HepG2 (cell line): ENCODE measurements at regions not wholly inside any gene's neighbourhood (a gene's known extent, or its start where the extent isn't known, plus 50 kb on each side); places are given as distances from the start of the nearest gene placed in this dataset.
A peak's percentile ranks its signal among the peaks of the same experiment; 100 is the strongest.

Experiments
- ATAC-seq: fragments of 200-7000 bp; cut with Tn5 transposase; 3 replicates; pipeline ENCODE4 v1.9.1; 2020; ENCODE audit warnings: mild to moderate bottlenecking, moderate library complexity
- BruUV-seq: library from RNA; stranded (reverse); fragments of 400-500 nt; replicated peaks from 2 replicates; lab custom pipeline; 2021; lab: Mats Ljungman, UMichigan
- CTCF ChIA-PET: fragments of 300-600 bp; formaldehyde crosslinking; extraction: SDS; loops from one replicate; lab custom pipeline; 2021; ENCODE audit warnings: low total read pairs, inconsistent platforms, low intra/inter-chr PET ratio; lab: Yijun Ruan, JAX
- POLR2A ChIA-PET: fragments of 350-600 bp; sonication (Branson Sonifier 250); formaldehyde crosslinking; loops from one replicate; lab custom pipeline; 2020; ENCODE audit warnings: antibody characterized with exemption, inconsistent platforms; lab: Yijun Ruan, JAX
- DNase-seq: peaks from one replicate; pipeline ENCODE4 v3.0.0-alpha.2; 2015; ENCODE audit warnings: low spot score
- FAIRE-seq: peaks from 3 replicates; lab custom pipeline; 2011; peaks lifted over from hg19 to GRCh38; lab: Jason Lieb, UNC
- H2AFZ ChIP-seq: one replicate; pipeline ENCODE4 v1.6.1; 2011; ENCODE audit warnings: low read length, inconsistent platforms
- H3K27ac ChIP-seq: fragments of 300-600 bp; 3 replicates; pipeline ENCODE4 v1.8.0; 2011; ENCODE audit warnings: mixed run types, mild to moderate bottlenecking, mixed read lengths, low read length, inconsistent platforms; ENCODE audit not compliant: insufficient read depth; ENCODE audit errors: extremely low read length
- H3K27me3 ChIP-seq, 2 experiments: fragments of 200-600 bp in 1 of 2; 2 replicates in 1 of 2; 3 replicates in 1 of 2; pipeline versions ENCODE4 v1.6.0 to v1.8.0; 2011; ENCODE audit warnings: low read length in 2 of 2, mild to moderate bottlenecking in 2 of 2, moderate library complexity in 2 of 2, inconsistent platforms in 1 of 2; ENCODE audit not compliant: insufficient read depth in 2 of 2, control insufficient read depth in 1 of 2
- H3K36me3 ChIP-seq, 2 experiments: fragments of 200-600 bp in 1 of 2; replicated peaks in 1 of 2; 2 replicates in 1 of 2; 3 replicates in 1 of 2; pipeline versions ENCODE4 v1.5.1 to v1.8.0; 2011; ENCODE audit warnings: low read length in 2 of 2, inconsistent platforms in 1 of 2; ENCODE audit not compliant: insufficient read depth in 2 of 2, control insufficient read depth in 1 of 2
- H3K4me1 ChIP-seq: 2 replicates; pipeline ENCODE4 v1.5.1; 2012; ENCODE audit warnings: low read length, inconsistent platforms; ENCODE audit not compliant: insufficient read depth
- H3K4me2 ChIP-seq: 2 replicates; pipeline ENCODE4 v1.6.0; 2011; ENCODE audit warnings: low read depth, low read length, inconsistent platforms
- H3K4me3 ChIP-seq, 3 experiments: fragments of 200-600 bp in 1 of 3; sonication (generic), shearing (Covaris generic) in 1 of 3; replicated peaks in 1 of 3; 2 replicates each; pipeline ENCODE4 v1.5.1; 2011 to 2016; ENCODE audit warnings: low read length in 3 of 3, inconsistent platforms in 2 of 3, low read depth in 2 of 3, mild to moderate bottlenecking in 2 of 3, control low read depth in 1 of 3, mixed read lengths in 1 of 3; ENCODE audit not compliant: insufficient read depth in 1 of 3
- H3K79me2 ChIP-seq: one replicate; pipeline ENCODE4 v1.6.1; 2011; ENCODE audit warnings: low read length, inconsistent platforms; ENCODE audit not compliant: insufficient read depth
- H3K9ac ChIP-seq: 2 replicates; pipeline ENCODE4 v1.6.0; 2011; ENCODE audit warnings: mild to moderate bottlenecking, low read depth, low read length, inconsistent platforms; ENCODE audit not compliant: insufficient read depth
- H3K9me3 ChIP-seq: 2 replicates; pipeline ENCODE4 v1.5.1; 2012; ENCODE audit warnings: mild to moderate bottlenecking, low read length
- H4K20me1 ChIP-seq: 2 replicates; pipeline ENCODE4 v1.6.0; 2011; ENCODE audit warnings: inconsistent platforms, mild to moderate bottlenecking, low read length, moderate library complexity; ENCODE audit not compliant: insufficient read depth
- ARHGAP35 ChIP-seq: sonication (generic); formaldehyde crosslinking; IDR thresholded peaks from 2 replicates; pipeline ENCODE4 v1.9.0; 2022; ENCODE audit warnings: mild to moderate bottlenecking, inconsistent platforms, moderate library complexity, missing genetic modification reagents, borderline replicate concordance
- MAFF ChIP-seq: IDR thresholded peaks from 2 replicates; pipeline ENCODE4 v1.6.1; 2011; ENCODE audit warnings: low read depth, low read length, improper control_type of control experiment
- MAFK ChIP-seq, 2 experiments: IDR thresholded peaks in 1 of 2; conservative IDR thresholded peaks in 1 of 2; 2 replicates each; pipeline ENCODE4 v1.6.1; 2011; ENCODE audit warnings: improper control_type of control experiment in 2 of 2, low read length in 2 of 2
- SMC3 ChIP-seq: IDR thresholded peaks from 2 replicates; pipeline ENCODE4 v1.6.1; 2011; ENCODE audit warnings: low read length, improper control_type of control experiment
- STAG1 ChIP-seq: sonication (generic); formaldehyde crosslinking; IDR thresholded peaks from 2 replicates; pipeline ENCODE4 v1.4.0; 2020; ENCODE audit warnings: missing genetic modification reagents
- WGBS: methylation state at CpG from one replicate; pipeline ENCODE4 v1.1.6; 2017; ENCODE audit warnings: low lambda C conversion rate; 5-methylcytosine and 5-hydroxymethylcytosine counted together
- in situ Hi-C: cut with HindIII; loops from 2 replicates; pipeline ENCODE4 v1.10.0; 2017; ENCODE audit warnings: low pct_unique_long_range_greater_than_20kb; ENCODE audit not compliant: extremely low pct_ligation_motif_present
- intact Hi-C: fragments of 100-400 bp; cut with micrococcal nuclease; formaldehyde crosslinking; loops from one replicate; pipeline ENCODE4 v1.10.0; 2022; ENCODE audit not compliant: unreplicated experiment
- TF ChIP-seq, protein P1 (sequence below): sonication (generic); formaldehyde crosslinking; IDR thresholded peaks from 2 replicates; pipeline ENCODE4 v1.5.0; 2020; ENCODE audit warnings: mild to moderate bottlenecking, missing genetic modification reagents, moderate library complexity
- TF ChIP-seq, protein P2 (sequence below): sonication (generic); formaldehyde crosslinking; IDR thresholded peaks from 2 replicates; pipeline ENCODE4 v1.4.0; 2020; ENCODE audit warnings: missing genetic modification reagents, borderline replicate concordance

DNA sequence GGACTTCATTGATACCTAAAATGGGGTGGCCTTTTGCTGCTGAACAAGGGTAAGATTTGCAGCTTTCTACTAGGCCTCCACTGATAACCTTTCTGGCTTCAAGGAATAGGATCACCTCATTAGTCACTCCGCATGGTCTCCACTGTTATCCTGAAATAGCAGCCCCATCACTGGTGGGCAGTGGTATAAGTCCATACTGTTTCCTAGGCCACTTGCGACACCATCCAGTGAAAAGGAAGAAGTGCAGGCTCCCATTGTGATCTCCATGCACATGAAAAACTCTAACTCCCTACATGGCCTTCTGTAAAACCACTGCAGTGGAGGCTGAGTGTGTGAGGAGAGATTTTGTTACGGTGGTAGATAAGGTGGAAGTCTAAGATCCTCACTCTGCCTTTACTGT, 1455.9 kb downstream of the SI start:
- Histone ChIP-seq H3K9me3 (no peaks in the 10 kb centered on the region), H3K4me3 (no peak overlapping the region), H3K4me2 (no peak overlapping the region), H3K27ac (no peak overlapping the region), H3K4me1 (no peaks in the 10 kb centered on the region), H3K9ac (no peak overlapping the region), H3K79me2 (no peaks in the 10 kb centered on the region), H4K20me1 (no peaks in the 10 kb centered on the region), H3K36me3 (no peaks in the 10 kb centered on the region), H3K27me3 (no peaks in the 10 kb centered on the region), H2AFZ (no peak overlapping the region)
- BruUV-seq: no TSS peak
- FAIRE-seq (peak; percentile 46), DNase-seq (peak; percentile 43), ATAC-seq (peak; percentile 98)
- intact Hi-C loops (loop anchor here (5.0 kb wide), 1 partner anchor 1770 kb away; no protein-coding TSS in a partner anchor), in situ Hi-C loops (no loop called here)
- TF ChIP-seq, protein P1, sequence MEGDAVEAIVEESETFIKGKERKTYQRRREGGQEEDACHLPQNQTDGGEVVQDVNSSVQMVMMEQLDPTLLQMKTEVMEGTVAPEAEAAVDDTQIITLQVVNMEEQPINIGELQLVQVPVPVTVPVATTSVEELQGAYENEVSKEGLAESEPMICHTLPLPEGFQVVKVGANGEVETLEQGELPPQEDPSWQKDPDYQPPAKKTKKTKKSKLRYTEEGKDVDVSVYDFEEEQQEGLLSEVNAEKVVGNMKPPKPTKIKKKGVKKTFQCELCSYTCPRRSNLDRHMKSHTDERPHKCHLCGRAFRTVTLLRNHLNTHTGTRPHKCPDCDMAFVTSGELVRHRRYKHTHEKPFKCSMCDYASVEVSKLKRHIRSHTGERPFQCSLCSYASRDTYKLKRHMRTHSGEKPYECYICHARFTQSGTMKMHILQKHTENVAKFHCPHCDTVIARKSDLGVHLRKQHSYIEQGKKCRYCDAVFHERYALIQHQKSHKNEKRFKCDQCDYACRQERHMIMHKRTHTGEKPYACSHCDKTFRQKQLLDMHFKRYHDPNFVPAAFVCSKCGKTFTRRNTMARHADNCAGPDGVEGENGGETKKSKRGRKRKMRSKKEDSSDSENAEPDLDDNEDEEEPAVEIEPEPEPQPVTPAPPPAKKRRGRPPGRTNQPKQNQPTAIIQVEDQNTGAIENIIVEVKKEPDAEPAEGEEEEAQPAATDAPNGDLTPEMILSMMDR (CRISPR knock-in tag): peak; percentile 56
- TF ChIP-seq ARHGAP35 (CRISPR knock-in tag) (no peak), STAG1 (CRISPR knock-in tag) (peak; percentile 61), SMC3 (peak; percentile 25; the same call in 1 of the 2 replicates)
- ChIA-PET POLR2A (no interaction called here), CTCF (interaction anchor here (1.3 kb wide), 1 partner anchor 566 kb away, joined by 5 read pairs; no protein-coding TSS in a partner anchor)
- WGBS: 11% methylated on average over 3 of the region's 3 CpGs

DNA sequence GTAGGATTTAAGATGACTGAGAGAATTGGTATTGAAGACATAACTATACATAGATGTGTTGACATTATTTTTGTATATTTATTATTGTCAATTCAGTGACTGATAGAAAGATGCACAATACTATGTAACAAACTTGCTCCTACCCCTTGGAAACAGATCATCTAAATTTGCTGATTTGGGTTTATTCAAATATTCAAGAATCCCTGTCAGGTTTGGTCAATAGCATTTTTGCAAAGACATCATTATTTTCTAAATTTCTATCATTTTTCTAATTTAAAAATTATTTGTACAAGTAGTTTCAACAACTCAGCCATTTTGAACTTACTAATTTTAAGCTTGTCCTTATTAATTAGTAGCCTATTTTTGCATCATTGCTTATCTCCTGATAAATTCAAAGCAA, 1463.4 kb downstream of the SI start:
- Histone ChIP-seq H3K9me3 (no peaks in the 10 kb centered on the region), H3K4me1 (no peaks in the 10 kb centered on the region), H3K27ac (no peak overlapping the region), H3K36me3 (no peaks in the 10 kb centered on the region), H3K4me2 (no peak overlapping the region), H4K20me1 (no peaks in the 10 kb centered on the region), H3K79me2 (no peaks in the 10 kb centered on the region), H3K4me3 (no peak overlapping the region)
- DNase-seq (no peak), ATAC-seq (no peak), FAIRE-seq (no peak)
- no TSS peak for BruUV-seq
- ChIA-PET POLR2A (no interaction called here), CTCF (no interaction called here)
- peak; percentile 37 to 58; a peak in 3 of 4 replicates for TF ChIP-seq MAFK (conservative IDR thresholded peaks at IDR 0.05 in 1 of 2, IDR thresholded peaks at IDR 0.05 in 1 of 2; ENCODE audit: low read length in 2 of 2)
- TF ChIP-seq, protein P2, sequence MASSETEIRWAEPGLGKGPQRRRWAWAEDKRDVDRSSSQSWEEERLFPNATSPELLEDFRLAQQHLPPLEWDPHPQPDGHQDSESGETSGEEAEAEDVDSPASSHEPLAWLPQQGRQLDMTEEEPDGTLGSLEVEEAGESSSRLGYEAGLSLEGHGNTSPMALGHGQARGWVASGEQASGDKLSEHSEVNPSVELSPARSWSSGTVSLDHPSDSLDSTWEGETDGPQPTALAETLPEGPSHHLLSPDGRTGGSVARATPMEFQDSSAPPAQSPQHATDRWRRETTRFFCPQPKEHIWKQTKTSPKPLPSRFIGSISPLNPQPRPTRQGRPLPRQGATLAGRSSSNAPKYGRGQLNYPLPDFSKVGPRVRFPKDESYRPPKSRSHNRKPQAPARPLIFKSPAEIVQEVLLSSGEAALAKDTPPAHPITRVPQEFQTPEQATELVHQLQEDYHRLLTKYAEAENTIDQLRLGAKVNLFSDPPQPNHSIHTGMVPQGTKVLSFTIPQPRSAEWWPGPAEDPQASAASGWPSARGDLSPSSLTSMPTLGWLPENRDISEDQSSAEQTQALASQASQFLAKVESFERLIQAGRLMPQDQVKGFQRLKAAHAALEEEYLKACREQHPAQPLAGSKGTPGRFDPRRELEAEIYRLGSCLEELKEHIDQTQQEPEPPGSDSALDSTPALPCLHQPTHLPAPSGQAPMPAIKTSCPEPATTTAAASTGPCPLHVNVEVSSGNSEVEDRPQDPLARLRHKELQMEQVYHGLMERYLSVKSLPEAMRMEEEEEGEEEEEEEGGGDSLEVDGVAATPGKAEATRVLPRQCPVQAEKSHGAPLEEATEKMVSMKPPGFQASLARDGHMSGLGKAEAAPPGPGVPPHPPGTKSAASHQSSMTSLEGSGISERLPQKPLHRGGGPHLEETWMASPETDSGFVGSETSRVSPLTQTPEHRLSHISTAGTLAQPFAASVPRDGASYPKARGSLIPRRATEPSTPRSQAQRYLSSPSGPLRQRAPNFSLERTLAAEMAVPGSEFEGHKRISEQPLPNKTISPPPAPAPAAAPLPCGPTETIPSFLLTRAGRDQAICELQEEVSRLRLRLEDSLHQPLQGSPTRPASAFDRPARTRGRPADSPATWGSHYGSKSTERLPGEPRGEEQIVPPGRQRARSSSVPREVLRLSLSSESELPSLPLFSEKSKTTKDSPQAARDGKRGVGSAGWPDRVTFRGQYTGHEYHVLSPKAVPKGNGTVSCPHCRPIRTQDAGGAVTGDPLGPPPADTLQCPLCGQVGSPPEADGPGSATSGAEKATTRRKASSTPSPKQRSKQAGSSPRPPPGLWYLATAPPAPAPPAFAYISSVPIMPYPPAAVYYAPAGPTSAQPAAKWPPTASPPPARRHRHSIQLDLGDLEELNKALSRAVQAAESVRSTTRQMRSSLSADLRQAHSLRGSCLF (CRISPR knock-in tag): no peak
- TF ChIP-seq MAFF: peak; percentile 56; the same call in 1 of the 2 replicates
- TF ChIP-seq, all 625 proteins: peak for 2
- H3K27me3 ChIP-seq: no peaks in the 10 kb centered on the region
- H2AFZ ChIP-seq: no peak overlapping the region
- no peak overlapping the region for H3K9ac ChIP-seq
- in situ Hi-C loops (no loop called here), intact Hi-C loops (no loop called here)
